Effector CD4-positive, alpha-beta T cell (primary cell): ENCODE measurements at regions not wholly inside any gene's neighbourhood (a gene's known extent, or its start where the extent isn't known, plus 50 kb on each side); places are given as distances from the start of the nearest gene placed in this dataset.
"Not testable (repeated sequence)": the region's sequence is repeated elsewhere in the genome, so short reads cannot be mapped to it uniquely, and the experiment has no call there.

ENCODE experiments used
- DNase-seq: peaks from one replicate; pipeline ENCODE4 v3.0.0-alpha.2; 2020

DNA sequence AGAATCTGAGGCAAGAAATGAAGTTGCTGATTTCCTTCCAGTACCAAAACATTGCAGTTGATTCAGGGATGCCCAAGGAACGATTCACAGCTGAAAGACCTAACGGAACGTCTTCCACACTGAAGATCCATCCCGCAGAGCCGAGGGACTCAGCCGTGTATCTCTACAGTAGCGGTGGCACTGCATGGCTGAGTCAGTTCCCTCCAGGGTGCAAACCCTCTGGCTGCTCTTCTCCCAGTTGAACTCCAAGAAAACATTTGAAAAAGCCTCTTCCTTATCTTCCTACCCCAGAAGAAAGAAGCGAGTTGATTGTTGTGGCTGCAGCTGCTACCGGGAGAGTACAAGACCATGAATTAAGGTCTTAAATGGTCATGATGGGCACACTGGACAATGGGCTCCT, 147.1 kb upstream of the PRSS1 start:
- DNase-seq: no peak

DNA sequence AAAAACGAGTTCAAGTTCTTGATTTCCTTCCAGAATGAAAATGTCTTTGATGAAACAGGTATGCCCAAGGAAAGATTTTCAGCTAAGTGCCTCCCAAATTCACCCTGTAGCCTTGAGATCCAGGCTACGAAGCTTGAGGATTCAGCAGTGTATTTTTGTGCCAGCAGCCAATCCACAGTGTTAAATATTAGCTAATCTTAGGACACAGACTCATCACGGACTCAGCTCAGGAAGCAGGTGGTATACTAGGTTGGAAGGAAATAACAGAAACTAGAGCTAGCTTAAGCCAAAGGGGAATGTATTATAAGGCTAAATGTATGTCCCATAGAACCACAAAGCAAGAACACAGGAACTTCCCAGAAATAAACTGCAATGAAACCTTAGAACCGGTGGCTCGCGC, 151.0 kb upstream of the PRSS1 start:
- no peak for DNase-seq

DNA sequence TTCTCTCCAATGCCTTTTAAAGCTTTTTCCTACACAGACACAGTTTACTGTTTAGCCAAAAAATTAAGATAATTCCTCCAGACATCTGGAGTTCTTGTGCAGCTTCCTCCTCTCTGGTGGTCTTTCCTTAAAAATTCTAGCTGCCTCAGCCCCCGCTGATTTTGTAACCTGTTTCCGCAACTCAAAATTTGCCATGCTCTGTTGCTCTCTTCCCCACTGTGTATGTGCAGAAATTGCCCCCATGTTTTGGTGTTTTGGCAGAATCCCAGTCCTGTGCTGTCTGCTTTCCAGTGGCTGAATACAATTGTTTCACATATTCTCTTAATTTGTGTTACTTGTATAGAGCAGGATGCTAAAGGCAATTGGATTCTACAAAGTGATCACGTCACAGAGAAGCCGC, 151.7 kb upstream of the PRSS1 start:
- DNase-seq: no peak

DNA sequence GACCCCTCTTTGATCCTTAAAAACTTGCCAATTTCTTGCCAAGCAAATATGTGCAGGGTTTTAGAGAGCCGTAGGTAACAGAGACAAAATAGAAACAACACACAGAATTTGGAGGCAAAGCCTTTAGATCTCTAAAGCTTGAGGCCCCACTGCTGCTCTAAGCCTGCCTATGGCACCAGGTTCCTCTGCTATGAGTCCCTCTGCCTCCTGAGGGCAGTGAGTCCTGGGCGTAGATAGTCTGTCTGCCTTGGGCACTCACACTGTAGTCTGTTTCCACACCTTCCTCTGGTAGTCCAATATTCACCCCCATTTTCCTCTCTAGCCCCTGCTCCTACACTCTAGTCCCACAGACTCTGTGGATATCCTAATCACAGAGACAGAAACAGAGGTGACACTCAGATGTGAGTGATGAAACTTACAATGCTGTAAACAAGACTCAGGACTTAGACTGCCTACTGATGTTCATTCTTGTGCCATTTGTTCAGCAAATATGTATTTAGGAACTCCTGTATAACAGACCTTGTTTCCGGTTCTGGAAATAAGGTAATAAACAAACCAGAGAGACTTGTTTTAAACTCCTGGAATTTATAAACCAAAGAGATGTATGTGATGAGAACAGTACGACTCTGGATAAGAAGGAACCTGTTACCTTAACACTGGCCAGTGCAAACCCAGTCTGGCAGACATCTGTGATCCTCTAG, 153.3 kb upstream of the PRSS1 start:
- DNase-seq: no peak

DNA sequence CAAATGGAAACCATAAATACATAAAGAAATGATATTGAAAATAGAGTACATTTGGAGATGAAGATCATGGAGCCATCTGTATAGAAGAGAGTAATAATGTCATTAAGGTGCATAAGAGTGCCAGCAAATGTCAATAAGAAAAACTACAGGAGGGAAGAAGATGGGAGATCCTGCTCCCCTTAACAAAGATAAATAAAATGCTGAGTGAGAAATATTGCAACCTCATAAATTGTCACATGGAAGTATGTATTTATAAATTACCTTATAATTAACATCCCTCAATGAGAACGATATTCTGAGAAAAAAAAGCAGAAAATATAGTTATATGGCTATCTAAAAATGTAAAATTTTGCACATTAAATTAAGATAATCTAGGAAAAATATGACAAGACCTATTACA, 155.2 kb upstream of the PRSS1 start:
- DNase-seq: no peak

DNA sequence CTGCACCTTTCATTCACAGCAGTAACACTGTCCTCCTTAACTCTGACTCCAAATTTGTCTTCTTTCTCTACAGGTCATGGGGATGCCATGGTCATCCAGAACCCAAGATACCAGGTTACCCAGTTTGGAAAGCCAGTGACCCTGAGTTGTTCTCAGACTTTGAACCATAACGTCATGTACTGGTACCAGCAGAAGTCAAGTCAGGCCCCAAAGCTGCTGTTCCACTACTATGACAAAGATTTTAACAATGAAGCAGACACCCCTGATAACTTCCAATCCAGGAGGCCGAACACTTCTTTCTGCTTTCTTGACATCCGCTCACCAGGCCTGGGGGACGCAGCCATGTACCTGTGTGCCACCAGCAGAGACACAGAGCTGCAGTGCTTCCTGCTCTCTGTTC, 156.2 kb upstream of the PRSS1 start:
- no peak for DNase-seq

DNA sequence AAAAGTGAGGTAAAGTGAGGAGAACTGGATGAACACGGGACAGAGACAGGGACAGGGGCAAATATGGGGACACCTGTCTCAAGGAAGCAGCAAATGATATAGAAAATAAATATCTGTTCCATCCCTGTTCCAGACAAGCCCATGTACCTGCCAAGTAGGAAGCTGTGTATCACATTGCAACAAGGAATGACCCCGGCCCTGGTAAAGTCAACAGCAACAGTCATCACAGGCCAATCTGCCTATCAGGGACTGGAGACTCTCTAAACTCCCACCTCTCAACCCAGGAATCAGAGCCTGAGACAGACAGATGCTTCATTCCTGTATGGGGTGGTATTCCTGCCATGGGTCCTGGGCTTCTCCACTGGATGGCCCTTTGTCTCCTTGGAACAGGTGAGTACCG, 156.6 kb upstream of the PRSS1 start:
- no peak for DNase-seq

DNA sequence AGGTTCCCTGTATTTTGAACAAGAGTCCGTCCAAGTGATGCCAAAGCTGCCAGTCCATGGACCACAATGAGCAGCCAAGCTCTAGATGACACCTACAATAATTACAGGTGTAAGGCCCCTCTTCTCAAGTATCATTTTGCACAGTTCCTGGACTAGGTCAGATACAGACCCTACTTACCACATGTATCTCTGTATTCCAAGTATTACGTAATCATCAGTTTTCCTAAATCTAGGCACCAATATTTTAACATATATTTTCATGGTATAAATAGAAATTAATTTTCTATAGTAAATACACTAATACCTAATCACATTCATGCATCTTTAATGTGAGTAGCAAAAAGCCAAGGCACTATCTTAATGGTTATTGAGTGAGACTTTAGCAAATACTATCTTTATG, 157.0 kb upstream of the PRSS1 start:
- no peak for DNase-seq

DNA sequence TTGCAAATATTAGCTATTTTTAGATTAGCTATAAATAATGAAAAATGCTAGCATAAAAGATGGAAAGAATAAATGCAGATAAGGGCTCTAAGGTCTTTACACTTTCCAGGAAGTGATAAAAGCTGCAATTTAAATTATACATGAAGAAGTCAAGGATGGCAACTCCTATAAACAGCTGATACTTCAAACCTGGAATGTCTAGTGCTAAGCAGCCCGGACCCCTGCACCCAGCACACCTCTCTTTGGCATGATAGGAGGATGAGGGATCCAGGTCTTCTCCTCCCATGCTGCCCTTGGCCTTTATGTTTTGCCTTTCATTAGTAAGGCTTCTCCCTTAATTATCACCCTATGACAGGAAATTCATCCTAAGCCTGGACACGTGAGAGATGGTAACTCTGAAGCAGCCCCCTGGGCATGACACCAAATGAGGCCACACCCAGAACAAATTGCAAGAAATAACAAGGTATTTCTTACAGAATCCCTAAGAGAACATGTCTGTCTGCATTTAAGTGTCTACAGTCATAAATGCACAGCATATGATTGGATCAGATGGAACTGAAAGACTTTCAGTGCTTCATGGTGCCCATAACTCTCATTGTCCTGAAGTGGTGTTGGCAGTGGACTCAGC, 158.3 kb upstream of the PRSS1 start:
- no peak for DNase-seq

DNA sequence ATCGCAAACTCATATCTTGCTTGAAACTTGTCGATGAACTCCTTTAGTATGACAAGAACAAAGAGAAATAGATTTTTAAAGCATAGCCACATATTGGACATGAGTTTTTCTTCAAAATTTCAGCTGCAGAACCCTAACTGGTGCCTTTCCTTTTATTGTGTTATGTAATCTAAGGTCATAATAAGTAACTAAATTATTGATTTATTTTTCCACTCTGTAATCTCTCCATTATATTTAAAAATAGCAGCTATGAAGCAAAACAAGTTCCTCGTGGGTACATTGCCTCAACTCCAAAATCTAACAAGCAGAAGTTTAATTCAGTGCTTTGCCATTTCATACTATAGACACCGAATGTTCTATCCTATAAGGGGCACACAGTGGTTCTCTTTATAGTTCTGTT, 159.2 kb upstream of the PRSS1 start:
- no peak for DNase-seq

DNA sequence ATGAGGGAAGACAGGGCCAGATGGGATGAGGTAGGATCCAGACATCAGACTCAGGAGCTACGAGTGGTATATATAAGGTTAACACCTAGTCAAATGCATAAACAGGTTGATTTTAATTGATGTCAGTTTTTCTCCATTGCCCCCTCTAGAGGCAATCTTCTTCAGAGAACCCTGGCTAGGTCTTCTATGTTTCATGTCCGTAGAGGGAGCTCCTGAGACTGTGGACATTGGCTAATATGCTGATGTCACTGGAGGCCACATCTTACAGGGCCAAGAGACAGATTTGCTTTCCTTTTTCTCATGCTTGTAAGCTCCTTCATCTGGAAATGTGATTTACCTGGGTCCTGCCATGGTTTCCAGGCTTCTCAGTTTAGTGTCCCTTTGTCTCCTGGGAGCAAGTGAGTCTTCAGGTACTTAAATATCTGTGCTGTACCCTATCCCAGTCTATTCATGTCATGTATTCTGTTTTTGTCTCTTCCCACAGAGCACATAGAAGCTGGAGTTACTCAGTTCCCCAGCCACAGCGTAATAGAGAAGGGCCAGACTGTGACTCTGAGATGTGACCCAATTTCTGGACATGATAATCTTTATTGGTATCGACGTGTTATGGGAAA, 161.6 kb upstream of the PRSS1 start:
- no peak for DNase-seq

DNA sequence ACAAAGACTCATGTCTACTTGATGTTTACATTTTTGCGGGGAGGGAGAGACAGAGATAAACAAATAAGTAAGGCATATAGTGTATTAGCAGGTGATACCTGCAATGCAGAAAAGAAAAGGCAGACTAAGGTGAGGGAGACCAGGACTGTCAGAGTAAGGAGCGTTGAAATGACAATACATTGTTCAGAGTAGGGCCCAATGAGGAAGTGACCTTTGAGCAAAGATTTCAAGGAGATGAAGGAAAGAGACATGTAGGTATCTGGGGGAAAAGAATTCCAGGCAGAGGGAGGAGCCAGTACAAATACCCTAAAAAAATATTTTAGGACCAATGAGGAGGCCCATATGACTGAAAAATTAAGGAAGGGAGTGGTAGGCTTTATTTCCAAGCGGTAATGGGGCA, 162.7 kb upstream of the PRSS1 start:
- no peak for DNase-seq

DNA sequence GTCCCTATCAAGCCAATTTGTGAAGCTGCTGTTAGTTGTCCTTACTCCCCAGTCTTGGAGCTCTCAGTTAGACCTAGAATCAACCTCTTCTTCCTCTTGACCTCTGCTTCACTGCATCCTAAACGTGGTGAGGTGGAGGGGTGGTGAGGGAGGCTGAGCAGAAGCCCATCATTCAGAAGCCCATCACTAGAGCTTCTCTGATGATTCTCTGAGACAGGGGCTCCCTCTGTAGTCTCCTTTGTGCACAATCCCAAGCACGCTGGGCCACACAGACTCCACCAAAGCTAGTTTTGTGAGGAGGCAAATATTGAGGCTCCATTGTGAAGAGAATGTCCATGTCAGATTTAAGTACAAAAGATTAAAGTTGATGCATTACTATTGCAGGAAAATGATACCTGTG, 163.8 kb upstream of the PRSS1 start:
- DNase-seq: no peak

DNA sequence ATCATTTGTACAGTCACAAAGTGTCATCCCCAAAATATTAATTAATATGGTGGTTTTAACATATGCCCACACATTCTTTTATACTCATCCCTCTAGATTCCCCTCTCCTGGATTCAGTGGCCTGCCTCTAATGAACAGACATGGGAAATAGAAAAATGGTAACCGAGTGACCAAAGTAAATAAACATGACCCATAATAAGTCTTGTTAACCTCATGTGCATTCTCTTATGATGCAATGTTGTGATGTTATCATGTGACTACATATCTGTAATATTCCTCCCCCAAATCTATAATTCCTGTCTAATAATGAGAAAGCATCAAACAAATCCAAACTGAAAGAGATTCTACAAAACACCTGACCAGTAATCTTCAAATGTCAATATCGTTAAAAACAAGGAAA, 164.5 kb upstream of the PRSS1 start:
- DNase-seq: no peak

DNA sequence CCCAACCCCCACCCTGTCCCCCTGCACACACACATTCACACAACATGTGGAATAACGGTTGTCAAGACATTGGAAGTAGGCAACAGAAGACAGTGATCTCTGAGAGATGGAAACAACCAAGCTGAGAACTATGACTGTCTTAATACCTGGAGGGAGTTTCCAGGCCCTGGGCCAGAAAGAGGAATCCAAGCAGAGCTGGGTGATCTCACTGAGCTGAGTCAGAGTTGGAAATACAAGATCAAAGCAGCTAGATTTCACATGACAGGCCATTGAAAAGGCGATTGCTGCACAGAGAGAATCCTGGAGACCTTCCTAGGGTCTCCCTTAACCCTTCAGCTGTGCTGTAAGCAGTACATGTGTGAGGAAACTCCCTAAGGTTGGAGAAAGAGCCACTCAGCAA, 165.8 kb upstream of the PRSS1 start:
- no peak for DNase-seq

DNA sequence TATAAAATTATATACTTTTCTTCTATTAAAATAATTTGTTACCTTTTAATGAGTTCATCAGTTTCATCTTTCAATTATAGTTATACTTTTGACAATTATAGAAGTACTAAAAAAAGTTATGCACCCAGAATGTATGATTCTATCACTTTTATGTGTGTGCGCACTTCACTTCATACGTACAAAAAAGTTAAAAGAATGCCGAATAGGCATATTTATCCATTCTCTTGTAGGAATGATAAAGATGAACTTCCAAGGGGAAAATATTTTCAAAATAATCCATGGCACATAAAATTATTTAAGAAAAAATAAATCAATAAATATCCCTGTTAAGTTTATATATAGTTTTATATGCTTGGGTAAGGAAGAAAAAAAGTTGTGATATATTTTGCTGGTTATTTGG, 166.9 kb upstream of the PRSS1 start:
- no peak for DNase-seq

DNA sequence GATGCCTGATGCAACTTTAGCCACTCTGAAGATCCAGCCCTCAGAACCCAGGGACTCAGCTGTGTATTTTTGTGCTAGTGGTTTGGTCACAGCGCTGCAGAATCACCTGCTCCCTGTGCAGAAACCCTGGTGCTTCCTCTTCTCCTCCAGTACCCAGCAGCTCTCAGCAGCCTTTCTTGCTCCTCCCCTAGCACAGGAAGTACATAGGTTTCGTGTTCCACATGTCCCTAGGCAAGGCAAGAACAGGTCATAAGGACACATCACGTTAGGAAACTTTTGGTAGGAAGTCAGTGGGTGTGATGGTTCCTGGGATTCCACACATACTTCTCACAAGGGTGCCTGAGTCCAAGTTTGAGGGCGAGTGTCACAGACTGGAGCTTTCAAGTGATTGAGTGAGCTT, 167.9 kb upstream of the PRSS1 start:
- no peak for DNase-seq

DNA sequence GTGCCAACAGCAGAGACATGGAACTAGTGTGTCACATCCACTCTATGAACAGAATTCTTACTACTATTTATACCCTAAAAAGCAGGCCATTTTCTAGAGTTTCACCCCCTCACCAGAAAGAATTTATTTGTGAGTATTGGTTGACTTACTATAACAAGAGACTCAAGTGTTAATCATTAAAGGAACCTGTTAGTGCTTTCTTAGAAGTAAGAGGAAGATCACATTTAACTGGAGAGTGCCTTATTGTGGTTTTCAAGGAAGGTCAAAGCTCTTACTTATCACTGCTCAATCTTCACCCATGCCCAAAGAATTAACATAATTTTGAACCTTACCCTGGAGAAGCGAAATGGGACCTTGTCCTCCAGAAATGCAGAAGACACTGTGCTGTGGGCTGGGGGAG, 169.3 kb upstream of the PRSS1 start:
- DNase-seq: no peak

DNA sequence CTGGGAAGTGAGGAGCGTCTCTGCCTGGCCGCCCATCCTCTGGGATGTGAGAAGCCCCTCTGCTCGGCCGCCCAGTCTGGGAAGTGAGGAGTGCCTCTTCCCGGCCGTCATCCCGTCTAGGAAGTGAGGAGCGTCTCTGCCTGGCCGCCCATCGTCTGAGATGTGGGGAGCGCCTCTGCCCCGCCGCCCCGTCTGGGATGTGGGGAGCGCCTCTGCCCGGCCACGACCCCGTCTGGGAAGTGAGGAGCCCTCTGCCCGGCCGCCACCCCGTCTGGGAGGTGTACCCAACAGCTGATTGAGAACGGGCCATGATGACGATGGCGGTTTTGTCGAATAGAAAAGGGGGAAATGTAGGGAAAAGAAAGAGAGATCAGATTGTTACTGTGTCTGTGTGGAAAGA, 173.9 kb upstream of the PRSS1 start:
- not testable (repeated sequence) for DNase-seq

DNA sequence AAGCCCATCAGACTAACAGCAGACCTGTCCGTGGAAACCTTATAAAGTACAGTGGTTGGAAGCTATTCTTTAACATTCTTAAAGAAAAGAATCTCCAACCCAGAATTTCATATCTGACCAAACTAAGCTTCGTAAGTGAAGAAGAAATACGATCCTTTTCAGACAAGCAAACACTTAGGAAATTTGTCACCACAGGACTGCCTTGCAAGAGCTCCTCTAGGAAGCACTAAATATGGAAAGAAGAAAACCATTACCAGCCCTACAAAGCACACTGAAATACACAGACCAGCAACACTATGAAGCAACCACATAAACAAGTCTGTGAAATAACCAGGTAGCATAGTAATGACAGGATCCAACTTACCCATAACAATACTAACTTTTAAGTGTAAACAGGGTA, 177.7 kb upstream of the PRSS1 start:
- no peak for DNase-seq

DNA sequence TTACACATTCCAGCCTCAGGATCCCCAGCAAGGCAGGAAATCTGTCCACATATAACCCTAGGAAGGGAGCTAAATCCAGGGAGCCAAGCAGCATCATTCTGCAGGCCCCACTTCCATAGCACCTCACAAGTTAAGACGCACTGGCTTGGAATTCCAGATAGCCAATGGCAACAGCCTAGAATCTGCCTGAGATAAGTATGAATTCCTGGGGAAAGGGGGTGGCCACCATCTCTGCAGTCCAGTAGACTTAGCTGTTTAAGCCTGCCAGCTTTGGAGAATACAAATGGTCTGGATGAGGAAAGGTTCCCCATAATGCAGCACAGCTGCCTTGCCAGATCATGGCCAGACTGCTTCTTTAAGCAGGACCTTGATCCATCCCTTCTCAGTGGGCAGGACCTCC, 179.4 kb upstream of the PRSS1 start:
- no peak for DNase-seq

DNA sequence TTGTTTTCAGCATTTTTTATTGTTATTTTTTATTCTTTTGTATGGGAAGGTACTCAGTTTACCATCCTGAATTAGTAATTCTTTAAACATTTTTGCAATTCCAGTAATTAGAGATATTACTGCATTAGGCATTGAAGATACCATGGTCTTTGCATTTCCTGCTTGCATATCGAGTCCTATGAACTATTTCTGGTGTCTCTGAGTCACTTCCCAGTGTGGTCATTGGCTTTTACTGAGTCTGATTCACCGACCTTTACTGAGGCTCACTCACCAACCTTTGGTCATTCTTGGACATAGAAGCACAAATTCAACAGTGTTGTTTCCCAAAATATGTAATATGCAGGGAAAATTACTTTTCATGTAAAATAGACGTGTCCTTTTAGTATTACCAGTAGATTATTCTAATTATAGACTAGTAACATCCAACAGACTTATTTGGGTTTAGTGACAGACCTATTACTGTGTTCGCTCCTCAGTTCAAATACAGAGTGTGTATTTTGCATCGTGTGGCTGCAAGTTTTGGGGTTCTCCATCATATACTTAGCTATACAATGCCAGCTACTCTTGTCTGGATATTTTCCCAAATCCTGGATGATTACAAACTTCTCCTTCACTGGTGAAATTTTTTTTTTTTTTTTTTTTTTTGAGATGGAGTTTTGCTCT, 180.7 kb upstream of the PRSS1 start:
- DNase-seq: no peak

DNA sequence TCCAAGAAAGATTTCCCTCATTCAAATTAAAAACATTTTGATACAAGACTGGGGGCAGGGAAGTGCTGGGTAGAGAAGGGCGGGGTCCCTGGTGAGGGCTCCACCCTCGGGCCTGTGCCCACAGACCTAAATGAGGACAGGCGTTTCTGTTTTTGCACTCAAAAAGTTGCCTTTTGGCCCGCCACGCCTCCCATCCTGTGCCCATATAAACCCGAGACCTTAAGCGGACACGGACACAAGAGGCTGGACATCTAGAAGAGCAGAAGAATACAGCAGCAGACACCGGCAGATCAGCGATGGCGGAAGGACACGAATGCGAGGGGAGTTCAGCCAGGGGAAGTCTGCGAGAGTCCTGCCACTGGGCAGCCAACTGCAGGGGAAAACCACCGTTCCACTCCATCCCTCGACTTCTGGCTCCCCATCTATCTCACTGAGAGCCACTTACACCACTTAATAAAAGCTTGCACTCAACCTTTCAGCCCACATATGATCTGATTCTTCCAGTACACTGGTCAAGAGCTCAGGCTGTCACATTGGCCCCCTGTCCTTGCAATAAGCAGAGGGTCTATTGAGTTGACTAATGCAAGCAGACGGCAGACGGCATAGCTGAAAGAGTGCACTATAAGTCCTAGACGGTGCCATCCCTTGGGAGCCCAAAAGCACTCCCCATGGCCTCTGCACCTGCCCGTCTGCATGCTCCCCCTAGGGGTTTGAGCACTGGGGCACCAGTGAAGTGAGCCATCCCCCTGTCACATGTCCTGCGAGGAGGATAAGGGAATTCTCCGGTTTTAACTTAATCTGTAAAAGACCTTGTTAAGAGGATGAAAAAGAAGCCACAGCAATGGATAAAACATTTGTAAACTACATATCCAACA, 181.8 kb upstream of the PRSS1 start:
- no peak for DNase-seq
